Natural killer cell (primary cell): ENCODE measurements at regions not wholly inside any gene's neighbourhood (a gene's known extent, or its start where the extent isn't known, plus 50 kb on each side); places are given as distances from the start of the nearest gene placed in this dataset.

Experiments
- ATAC-seq, 3 donors: fragments of 150-1000 bp in 2 of 3; fragments of 200-7000 bp in 1 of 3; cut with Tn5 transposase; 1 replicate in 1 of 3; 2 replicates in 2 of 3; pipeline ENCODE4 v1.10.0; 2021; ENCODE audit warnings: mild to moderate bottlenecking in 2 of 3, moderate library complexity in 2 of 3
- DNase-seq, 2 donors: peaks; one replicate each; pipeline versions ENCODE4 v3.0.0 to v3.0.0-alpha.2; 2013 to 2021; ENCODE audit warnings: mixed read lengths in 1 of 2
- H3K27ac ChIP-seq: one replicate; pipeline ENCODE4 v1.5.1; 2013; ENCODE audit warnings: mild to moderate bottlenecking, low read length
- H3K27me3 ChIP-seq: one replicate; pipeline ENCODE4 v1.6.1; 2013; ENCODE audit warnings: low read length; ENCODE audit not compliant: control insufficient read depth, insufficient read depth
- H3K36me3 ChIP-seq: one replicate; pipeline ENCODE4 v1.6.1; 2013; ENCODE audit warnings: low read length; ENCODE audit not compliant: control insufficient read depth, insufficient read depth
- H3K4me1 ChIP-seq: one replicate; pipeline ENCODE4 v1.6.1; 2013; ENCODE audit warnings: low read length; ENCODE audit not compliant: control insufficient read depth, insufficient read depth
- H3K4me3 ChIP-seq: one replicate; pipeline ENCODE4 v1.5.1; 2013; ENCODE audit warnings: low read length
- H3K9me3 ChIP-seq: one replicate; pipeline ENCODE4 v1.6.1; 2013; ENCODE audit warnings: low read length; ENCODE audit not compliant: control insufficient read depth, insufficient read depth
- H3K27ac Mint-ChIP-seq, 2 donors: one replicate each; pipeline ENCODE4 v1.8.0; 2022; ENCODE audit warnings: mild to moderate bottlenecking in 2 of 2, mixed read lengths in 2 of 2, moderate library complexity in 1 of 2
- H3K27me3 Mint-ChIP-seq, 2 donors: one replicate each; pipeline ENCODE4 v1.8.0; 2022; ENCODE audit warnings: low read depth in 2 of 2, mixed read lengths in 2 of 2
- H3K36me3 Mint-ChIP-seq: one replicate; pipeline ENCODE4 v1.8.0; 2022; ENCODE audit warnings: mixed read lengths
- H3K4me1 Mint-ChIP-seq, 2 donors: one replicate each; pipeline ENCODE4 v1.8.0; 2022; ENCODE audit warnings: mixed read lengths in 2 of 2
- H3K4me3 Mint-ChIP-seq: one replicate; pipeline ENCODE4 v1.8.0; 2022; ENCODE audit warnings: mild to moderate bottlenecking, moderate library complexity, mixed read lengths
- H3K9me3 Mint-ChIP-seq, 2 donors: one replicate each; pipeline ENCODE4 v1.8.0; 2022; ENCODE audit warnings: mixed read lengths in 2 of 2
- WGBS: methylation state at CpG from one replicate; pipeline ENCODE4 v1.1.7; 2013; ENCODE audit warnings: missing lambda C conversion rate; ENCODE audit not compliant: insufficient coverage; 5-methylcytosine and 5-hydroxymethylcytosine counted together
- intact Hi-C: fragments of 100-400 bp; cut with micrococcal nuclease; formaldehyde crosslinking; loops from one replicate; pipeline ENCODE4 v1.14.2; 2022
- TF ChIP-seq, protein P1 (sequence below): fragments of 200-600 bp; IDR thresholded peaks from one replicate; pipeline ENCODE4 v1.8.0; 2022; ENCODE audit warnings: antibody characterized with exemption

DNA sequence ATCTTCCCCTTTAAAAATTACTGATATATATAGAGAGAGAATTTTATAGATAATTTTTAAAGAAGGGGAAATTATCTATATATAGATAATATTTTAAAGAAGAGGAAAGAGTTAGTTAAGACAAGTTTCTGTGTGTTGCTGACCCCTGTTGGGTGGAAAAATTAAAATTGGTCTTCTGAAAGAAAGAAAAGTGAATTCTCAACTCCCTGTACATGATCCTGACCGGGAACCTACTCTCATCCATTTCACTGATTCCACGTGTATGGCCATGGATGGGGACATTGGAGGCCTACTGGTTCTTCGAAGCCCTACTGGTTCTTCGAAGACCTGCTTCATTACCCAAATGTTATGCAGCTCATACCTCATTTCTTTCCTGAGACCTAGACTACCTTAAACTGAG, 53.0 kb upstream of the TCF21 start:
- no peak for DNase-seq
- peaks cover 6% of the 10 kb centered on the region for H3K4me1 ChIP-seq
- H3K27ac ChIP-seq = no peak overlapping the region
- TF ChIP-seq, protein P1, sequence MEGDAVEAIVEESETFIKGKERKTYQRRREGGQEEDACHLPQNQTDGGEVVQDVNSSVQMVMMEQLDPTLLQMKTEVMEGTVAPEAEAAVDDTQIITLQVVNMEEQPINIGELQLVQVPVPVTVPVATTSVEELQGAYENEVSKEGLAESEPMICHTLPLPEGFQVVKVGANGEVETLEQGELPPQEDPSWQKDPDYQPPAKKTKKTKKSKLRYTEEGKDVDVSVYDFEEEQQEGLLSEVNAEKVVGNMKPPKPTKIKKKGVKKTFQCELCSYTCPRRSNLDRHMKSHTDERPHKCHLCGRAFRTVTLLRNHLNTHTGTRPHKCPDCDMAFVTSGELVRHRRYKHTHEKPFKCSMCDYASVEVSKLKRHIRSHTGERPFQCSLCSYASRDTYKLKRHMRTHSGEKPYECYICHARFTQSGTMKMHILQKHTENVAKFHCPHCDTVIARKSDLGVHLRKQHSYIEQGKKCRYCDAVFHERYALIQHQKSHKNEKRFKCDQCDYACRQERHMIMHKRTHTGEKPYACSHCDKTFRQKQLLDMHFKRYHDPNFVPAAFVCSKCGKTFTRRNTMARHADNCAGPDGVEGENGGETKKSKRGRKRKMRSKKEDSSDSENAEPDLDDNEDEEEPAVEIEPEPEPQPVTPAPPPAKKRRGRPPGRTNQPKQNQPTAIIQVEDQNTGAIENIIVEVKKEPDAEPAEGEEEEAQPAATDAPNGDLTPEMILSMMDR = no peak
- H3K4me1 Mint-ChIP-seq = peaks cover 0 to 8% of the 10 kb centered on the region in 2 donors
- H3K36me3 ChIP-seq = no peaks in the 10 kb centered on the region
- no peak overlapping the region for H3K4me3 Mint-ChIP-seq
- no peaks in the 10 kb centered on the region for H3K9me3 Mint-ChIP-seq
- peaks cover 9% of the 10 kb centered on the region for H3K27me3 ChIP-seq
- peaks cover 5 to 15% of the 10 kb centered on the region in 2 donors for H3K27me3 Mint-ChIP-seq
- H3K27ac Mint-ChIP-seq = no peak overlapping the region
- no peak overlapping the region for H3K4me3 ChIP-seq
- no peak for ATAC-seq
- intact Hi-C loops = no loop called here
- WGBS = 89% methylated on average over 4 of the region's 4 CpGs
- no peaks in the 10 kb centered on the region for H3K36me3 Mint-ChIP-seq
- H3K9me3 ChIP-seq = no peaks in the 10 kb centered on the region

DNA sequence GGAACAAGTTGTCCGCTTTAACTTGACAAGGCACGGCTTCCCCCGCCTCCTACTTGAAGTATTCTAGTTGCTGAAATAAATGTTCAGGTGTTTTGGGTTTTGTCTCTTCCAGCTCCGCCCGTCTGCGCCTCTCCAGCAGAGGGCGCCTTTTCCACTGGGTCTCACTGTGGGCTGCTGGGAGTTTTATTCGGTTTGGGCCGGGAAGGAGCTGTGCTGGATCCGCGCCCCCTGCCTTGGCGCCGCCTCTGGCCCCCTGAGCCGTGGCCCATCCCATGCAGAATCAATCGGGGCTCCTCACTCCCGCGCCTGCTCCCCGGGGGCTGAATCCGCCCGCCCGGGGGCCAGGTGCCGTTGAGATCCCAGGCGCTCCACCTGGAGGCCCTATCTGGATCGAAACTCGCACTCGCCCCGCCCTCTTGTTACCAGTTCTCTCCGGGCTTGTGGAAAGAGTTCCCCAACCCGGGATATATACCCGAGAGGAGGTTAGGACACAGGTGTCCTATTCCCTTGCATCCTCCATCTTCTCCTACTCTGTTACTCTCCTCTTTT, 51.0 kb upstream of the TCF21 start:
- TF ChIP-seq, protein P1 = peak; percentile 39
- 6% methylated on average over 29 of the region's 30 CpGs for WGBS
- H3K4me3 ChIP-seq = no peak overlapping the region

More for the DNA sequence above, 51.0 kb upstream of the TCF21 start:
- H3K27me3 ChIP-seq = peaks cover 9% of the 10 kb centered on the region
- ATAC-seq (peak in 2 of 3 donors; percentile 54 to 65), DNase-seq (peak in 1 of 2 donors; percentile 71)
- peaks cover 0 to 8% of the 10 kb centered on the region in 2 donors for H3K4me1 Mint-ChIP-seq
- no peaks in the 10 kb centered on the region for H3K36me3 Mint-ChIP-seq
- no peaks in the 10 kb centered on the region for H3K36me3 ChIP-seq
- H3K4me3 Mint-ChIP-seq = no peak overlapping the region
- peaks cover 5 to 15% of the 10 kb centered on the region in 2 donors for H3K27me3 Mint-ChIP-seq
- no peak overlapping the region for H3K27ac ChIP-seq
- no peaks in the 10 kb centered on the region for H3K9me3 ChIP-seq
- no peak overlapping the region for H3K27ac Mint-ChIP-seq
- peaks cover 6% of the 10 kb centered on the region for H3K4me1 ChIP-seq
- H3K9me3 Mint-ChIP-seq = no peaks in the 10 kb centered on the region
- intact Hi-C loops = no loop called here
